Fibroblast of villous mesenchyme (primary cell): ENCODE measurements at regions not wholly inside any gene's neighbourhood (a gene's known extent, or its start where the extent isn't known, plus 50 kb on each side); places are given as distances from the start of the nearest gene placed in this dataset.

ENCODE experiments used
- DNase-seq: peaks from one replicate; pipeline ENCODE4 v3.0.0-alpha.2; 2010; ENCODE audit warnings: low read depth
- H3K4me3 ChIP-seq: 2 replicates; pipeline ENCODE4 v1.5.1; 2011; ENCODE audit warnings: low read depth, mild to moderate bottlenecking, low read length
- TF ChIP-seq, protein P1 (sequence below): IDR thresholded peaks from 2 replicates; pipeline ENCODE4 v1.5.1; 2012; ENCODE audit warnings: low read depth, mild to moderate bottlenecking, low read length; ENCODE audit not compliant: insufficient read depth

DNA sequence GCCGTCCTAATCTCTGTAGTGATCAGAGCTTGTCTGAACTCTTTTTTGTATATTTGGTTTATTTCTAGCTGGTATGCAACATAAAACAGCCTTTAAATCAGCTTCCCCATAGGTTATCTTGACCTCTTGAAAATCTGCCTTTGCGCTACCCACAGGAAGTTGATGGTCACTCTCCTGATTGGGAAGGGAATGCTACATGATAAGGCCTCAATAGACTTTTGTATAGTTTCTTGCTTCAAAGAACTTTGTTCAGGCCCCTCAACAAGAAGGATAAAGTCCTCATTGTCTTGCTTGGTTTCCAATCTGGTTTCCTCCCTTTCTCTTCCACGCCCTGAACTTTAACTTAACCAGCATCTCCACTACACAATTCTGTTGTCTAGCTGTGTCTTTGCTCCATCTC is 95.4 kb upstream of the TENT5A start:
- TF ChIP-seq, protein P1, sequence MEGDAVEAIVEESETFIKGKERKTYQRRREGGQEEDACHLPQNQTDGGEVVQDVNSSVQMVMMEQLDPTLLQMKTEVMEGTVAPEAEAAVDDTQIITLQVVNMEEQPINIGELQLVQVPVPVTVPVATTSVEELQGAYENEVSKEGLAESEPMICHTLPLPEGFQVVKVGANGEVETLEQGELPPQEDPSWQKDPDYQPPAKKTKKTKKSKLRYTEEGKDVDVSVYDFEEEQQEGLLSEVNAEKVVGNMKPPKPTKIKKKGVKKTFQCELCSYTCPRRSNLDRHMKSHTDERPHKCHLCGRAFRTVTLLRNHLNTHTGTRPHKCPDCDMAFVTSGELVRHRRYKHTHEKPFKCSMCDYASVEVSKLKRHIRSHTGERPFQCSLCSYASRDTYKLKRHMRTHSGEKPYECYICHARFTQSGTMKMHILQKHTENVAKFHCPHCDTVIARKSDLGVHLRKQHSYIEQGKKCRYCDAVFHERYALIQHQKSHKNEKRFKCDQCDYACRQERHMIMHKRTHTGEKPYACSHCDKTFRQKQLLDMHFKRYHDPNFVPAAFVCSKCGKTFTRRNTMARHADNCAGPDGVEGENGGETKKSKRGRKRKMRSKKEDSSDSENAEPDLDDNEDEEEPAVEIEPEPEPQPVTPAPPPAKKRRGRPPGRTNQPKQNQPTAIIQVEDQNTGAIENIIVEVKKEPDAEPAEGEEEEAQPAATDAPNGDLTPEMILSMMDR = no peak
- no peak for DNase-seq
- H3K4me3 ChIP-seq = no peak overlapping the region

DNA sequence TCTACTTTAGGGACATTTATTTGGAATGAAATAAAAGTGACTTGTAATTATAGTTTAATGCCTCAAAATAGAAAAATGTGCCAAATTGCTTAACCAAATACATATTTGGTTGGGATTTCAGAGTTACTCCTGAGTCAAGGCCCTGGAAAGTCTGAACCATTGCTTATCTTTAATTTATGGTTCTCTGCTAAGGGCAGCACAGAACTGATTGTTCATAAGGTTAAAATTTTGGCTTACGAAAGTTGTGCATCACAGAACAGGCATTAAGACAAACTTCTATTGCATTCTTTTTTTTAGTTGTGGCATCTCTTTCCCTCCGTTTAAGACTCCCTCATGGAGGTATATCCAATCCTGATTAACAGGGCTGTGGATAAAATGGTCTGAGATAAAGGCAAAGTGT is 92.2 kb upstream of the TENT5A start:
- DNase-seq = peak; percentile 35
- TF ChIP-seq, protein P1 = no peak
- H3K4me3 ChIP-seq = no peak overlapping the region

DNA sequence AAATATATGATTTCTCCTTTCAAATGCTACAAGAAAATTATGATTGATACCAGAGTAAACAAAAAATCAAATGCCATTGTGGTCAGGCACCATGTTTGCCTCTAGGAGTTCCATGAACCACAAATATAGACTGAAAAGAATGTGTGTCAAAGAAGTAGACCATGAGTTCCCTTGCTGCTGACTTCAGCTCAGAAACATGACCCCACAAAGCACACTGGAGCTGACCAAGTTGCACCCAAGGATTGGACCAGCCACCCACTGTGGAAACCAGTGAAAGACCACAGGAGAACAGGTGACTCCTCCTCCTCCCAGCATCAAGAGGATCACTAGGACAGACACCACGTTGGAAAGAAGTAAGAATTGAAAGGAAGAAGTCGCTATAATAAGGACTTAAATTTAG is 90.8 kb upstream of the TENT5A start:
- DNase-seq = no peak
- H3K4me3 ChIP-seq = no peak overlapping the region
- TF ChIP-seq, protein P1 = no peak

DNA sequence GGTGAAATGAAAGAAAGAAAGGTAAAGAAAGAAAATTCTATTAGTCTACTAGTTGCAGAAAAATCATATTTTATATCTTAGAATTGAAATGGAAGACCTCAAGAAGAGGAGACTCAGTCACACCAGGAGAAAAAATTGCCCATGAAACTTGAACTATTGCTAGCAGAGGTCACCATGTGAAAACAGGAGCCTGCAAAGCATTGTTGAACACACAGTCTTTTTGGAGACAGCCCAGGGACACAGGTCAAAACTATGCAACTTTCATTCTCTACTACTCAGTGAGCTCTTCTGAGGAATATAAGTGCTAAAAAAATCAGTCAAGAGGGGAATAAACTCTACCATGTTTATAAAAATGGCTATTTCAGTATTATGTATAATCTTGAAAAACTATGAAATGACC is 89.8 kb upstream of the TENT5A start:
- H3K4me3 ChIP-seq = no peak overlapping the region
- TF ChIP-seq, protein P1 = no peak
- no peak for DNase-seq

DNA sequence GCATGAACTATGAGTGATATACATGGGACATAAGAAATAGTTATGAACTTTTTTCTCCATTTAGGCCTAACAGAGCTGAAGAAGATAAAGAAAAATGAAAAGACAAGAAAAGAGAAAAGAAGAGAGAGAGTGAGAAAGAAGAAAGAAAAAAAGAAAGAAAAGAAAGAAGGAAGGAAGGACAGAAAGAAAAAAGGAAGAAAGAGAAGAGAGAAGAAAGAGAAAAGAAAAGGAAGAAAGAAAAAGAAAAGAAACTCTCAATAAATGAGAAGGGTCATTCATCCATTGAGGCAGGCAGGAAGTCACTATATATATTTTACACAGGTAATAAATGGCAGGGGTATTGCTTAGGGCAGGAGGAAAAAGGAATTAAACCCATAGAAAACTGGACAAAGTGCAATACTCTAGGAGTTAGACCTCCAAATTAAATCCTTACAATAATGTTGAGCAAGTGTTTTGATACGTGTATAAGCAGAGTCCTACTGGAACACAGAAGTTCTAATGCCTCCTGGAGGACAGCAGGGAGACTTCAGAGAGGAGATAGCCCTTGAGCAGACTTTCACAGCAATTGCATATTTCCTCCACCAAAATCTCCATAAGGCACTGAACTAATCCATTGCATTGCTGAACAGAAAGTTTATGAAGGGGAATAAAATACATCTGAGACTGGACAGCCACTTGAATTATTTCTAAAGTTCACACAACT is 86.4 kb upstream of the TENT5A start:
- TF ChIP-seq, protein P1 = no peak
- H3K4me3 ChIP-seq = no peak overlapping the region
- DNase-seq = no peak

DNA sequence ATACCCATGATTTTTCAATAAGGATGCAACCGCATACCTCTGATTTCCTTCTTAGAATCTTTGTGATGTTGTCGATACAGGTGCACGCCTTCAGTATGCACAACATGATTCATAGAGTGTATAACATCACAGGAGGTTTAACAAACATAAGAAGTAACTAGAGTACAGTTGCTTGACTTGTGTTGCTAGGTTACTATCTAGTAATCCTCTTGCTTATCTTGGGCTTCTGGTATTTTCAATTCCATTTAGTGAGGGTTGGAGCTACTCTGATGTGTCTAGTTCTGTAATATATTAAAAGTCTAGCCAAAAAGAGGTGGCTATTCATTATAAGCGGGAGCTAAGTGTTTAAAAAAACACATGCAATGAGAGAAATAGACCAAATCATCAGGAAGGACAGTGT is 85.5 kb upstream of the TENT5A start:
- H3K4me3 ChIP-seq = no peak overlapping the region
- TF ChIP-seq, protein P1 = no peak
- DNase-seq = peak; percentile 74

DNA sequence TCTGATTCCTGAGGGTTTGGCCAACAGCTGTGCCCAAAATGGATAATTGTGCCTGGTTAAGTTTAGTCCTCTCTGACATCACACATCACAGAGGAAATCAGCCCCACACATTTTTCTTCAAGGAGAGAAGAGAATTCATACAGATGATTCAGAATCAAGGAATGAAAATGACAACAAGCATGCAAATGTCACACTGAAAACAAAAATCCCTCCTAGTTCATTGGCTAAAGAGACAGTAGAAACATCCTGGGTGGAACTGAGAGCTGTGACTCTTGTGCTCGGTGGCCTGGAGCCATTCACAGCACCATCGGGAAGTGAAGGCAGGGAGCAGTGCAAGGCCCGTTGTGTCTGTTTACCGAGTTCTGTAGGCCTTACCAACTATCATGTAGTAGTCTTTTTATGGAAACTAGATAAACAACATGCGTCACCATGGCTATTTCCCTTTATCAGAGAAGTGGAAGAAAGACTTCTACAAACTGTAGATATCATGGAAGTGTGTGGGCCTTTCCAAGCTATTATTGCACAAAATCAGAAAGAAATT is 81.7 kb upstream of the TENT5A start:
- TF ChIP-seq, protein P1 = no peak
- H3K4me3 ChIP-seq = no peak overlapping the region
- DNase-seq = peak; percentile 63
